ENCODE measurements at regions not wholly inside any gene's neighbourhood (a gene's known extent, or its start where the extent isn't known, plus 50 kb on each side); places are given as distances from the start of the nearest gene placed in this dataset.

GRCh38 chr14:65286443-65286842 is 126.1 kb upstream of the FUT8 start:
- DNase-seq, result peak; percentile 44

DNA sequence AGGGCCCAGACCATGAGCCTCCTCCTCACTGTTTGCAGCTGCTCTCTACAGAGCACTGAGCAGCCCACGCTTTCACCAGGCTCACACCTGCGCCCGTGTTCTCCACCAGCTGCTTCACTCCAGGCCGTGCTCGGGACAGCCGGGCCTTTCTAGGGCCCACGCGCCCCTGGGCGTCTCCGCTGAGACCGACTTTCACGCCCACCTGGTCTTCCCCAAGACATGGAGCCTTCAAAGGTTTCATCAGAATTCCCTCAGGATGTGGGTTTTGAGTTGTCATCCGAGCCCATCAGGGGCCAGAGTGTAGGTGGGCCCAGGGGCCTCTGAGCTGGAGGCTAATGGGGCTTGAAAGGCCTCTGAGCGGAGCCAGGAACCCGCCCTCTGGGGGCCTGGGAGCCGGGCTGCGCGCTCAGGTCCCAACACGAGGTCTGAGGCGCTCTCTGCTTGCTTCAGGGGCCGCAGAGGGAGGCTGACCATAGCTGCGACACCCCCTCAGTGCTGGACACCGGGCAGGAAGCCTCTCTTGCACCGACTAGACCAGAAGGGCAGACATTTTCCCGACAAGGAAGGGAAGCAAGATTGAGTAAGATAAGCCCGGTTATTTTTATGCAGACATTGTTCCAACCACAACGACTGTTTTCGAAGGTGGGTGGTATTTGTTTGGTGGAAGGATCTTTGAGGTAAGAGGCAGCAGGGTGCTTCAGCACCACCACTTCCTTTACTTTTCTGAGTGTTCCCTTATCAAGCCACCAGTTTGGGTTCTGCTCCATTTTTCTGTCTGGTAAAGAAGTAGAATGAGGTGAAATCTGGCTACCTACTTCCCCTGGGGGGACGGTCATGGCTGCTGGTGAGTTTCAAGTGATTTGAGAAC is 125.0 kb upstream of the FUT8 start:
- DNase-seq, result peak; percentile 61

DNA sequence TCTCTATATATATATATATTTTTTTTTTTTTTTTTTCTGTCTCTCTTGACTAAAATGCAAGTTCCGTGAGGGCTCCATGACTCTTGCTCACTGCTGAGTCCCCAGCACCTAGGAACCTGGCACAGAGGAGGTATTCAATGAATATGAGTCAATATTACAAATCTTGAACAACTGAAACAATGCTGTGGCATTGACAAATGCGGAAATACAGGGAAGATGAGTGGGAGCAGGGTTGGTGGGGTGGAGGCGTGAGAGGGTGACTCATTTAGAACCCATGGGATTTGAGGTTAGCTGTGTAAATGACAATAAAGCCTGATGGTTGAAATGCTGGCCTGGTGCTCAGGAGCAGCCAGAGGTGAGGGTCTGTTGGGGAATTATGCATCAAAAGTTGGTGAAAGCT is 121.7 kb upstream of the FUT8 start:
- no peak for DNase-seq

GRCh38 chr14:65291531-65291930 is 121.0 kb upstream of the FUT8 start:
- no peak for DNase-seq

DNA sequence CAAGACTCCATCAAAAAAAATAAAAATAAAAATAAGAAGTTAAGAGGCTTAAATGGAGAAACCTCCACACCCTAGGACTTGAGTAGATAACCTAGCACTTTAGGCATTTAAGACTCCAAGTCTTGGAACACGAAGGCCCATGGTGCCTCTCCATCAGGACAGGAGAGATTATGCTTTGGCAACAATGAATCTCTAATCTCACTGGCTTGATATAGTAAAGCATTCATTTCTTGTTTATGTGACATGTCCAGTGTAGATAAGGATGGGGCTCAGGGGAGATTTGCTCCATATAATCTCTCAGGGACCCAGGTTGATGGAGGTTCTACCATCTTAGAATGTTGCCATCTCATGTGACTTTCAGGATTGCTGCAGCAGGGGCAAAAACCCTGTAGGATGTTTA is 117.7 kb upstream of the FUT8 start:
- no peak for DNase-seq

GRCh38 chr14:65296402-65296801 is 116.1 kb upstream of the FUT8 start:
- DNase-seq, result no peak

- no peak for DNase-seq
Measured at GRCh38 chr14:65296876-65297275, 115.7 kb upstream of the FUT8 start.

- no peak for DNase-seq
Measured at GRCh38 chr14:65297744-65298143, 114.8 kb upstream of the FUT8 start.

GRCh38 chr14:65299826-65300225 is 112.7 kb upstream of the FUT8 start:
- DNase-seq, result no peak

- no peak for DNase-seq
Measured at GRCh38 chr14:65301862-65302539, 110.5 kb upstream of the FUT8 start.

GRCh38 chr14:65302571-65303189 is 109.8 kb upstream of the FUT8 start:
- no peak for DNase-seq

GRCh38 chr14:65303190-65303898 is 109.2 kb upstream of the FUT8 start:
- no peak for DNase-seq

GRCh38 chr14:65303899-65304222 is 108.7 kb upstream of the FUT8 start:
- no peak for DNase-seq

GRCh38 chr14:65304239-65304638 is 108.3 kb upstream of the FUT8 start:
- DNase-seq, result no peak

DNA sequence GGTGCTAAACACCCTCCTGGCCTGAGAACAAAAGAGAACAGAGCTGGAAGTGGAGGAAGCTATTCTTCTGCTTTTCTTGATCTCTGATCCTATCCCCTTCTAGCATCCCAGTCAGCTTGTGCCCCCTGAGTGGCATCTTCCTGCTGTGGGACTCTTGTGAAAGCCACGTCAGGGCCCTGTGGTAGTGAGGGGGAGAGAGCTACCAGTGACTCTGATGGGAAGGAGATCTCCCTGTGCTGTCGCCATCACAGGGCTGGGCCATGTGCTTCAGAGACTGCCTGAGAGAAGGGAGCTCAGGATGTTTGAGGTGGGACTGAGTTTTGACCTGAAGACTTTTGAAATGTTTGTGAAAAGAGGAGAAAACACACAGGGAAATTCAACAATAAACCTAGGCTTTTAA is 107.6 kb upstream of the FUT8 start:
- DNase-seq, result no peak

- no peak for DNase-seq
Measured at GRCh38 chr14:65308536-65308935, 104.0 kb upstream of the FUT8 start.

- DNase-seq, result no peak
Measured at GRCh38 chr14:65310568-65310967, 102.0 kb upstream of the FUT8 start.

- no peak for DNase-seq
Measured at GRCh38 chr14:65312859-65313258, 99.7 kb upstream of the FUT8 start.

- no peak for DNase-seq
Measured at GRCh38 chr14:65318636-65319506, 93.7 kb upstream of the FUT8 start.

DNA sequence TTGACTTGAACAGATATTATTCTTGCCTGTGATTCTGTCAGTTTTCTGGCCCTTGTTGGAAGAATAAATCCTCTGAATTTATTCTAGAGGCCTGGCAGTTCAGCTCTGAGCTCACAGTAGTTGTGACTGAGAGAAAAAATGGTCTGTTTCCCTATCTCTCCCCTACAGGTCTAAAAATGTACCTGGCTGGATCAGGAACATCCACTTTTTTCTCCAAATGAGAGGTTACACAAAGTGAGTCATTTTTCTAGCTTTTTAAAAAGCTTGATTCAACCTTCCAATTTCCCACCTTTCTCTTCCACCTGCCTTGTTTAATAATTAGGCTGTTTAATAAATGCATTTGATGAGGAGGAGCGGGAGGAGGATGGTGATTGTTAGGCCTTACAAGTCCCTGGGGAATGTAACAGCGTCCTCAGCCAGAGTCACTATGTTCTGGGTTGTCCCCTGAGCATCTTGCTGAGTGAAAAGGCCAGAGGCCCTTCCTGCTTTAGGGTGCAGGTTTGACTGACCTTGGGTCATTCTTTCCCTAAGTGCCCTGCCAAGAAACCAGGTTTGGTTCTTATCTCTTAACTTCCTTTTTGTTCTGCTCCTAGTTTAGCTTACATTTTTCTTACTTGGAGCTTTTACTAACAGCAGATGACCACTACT is 91.7 kb upstream of the FUT8 start:
- no peak for DNase-seq

DNA sequence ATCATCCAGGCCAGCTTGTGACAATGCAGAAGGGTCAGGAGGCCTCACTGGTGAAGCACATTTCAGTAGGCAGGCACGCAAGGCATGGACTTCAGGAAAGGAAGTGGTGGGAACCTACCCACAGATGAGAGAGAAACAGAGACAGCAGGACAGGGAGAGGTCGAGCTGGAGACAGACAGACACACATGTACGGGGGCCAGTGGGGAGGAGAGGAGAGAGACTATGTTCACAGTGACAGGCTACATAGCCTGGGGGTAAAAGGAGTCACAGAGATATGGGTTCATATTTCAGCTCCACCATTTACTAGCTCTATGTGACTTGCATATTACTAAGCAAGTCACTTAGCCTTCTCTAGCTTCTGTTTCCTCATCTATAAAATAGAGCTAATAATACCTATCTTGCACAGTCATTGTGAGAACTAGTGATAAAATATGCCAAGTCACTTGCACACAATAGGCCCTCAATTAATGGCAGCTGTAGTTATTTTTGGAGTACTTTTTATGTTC is 91.1 kb upstream of the FUT8 start:
- DNase-seq, result no peak

DNA sequence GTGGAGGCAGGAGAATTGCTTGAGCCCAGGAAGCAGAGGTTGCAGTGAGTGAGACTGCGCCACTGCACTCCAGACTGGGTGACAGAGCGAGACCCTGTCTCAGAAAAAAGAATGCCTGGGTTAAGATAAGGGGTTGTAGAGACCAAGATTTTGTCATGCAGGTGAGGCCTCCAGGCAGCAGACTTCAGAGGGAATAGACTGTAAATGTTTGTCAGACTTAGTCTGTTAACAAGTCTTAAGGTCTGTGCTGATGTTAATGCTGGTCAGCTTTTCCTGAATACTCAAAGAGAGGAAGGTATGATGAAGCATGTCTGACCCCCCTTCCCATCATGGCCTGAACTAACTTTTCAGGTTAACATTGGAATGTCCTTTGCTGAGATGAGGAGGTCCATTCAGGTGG is 83.0 kb upstream of the FUT8 start:
- no peak for DNase-seq
